8988T (cell line): ENCODE measurements at regions not wholly inside any gene's neighbourhood (a gene's known extent, or its start where the extent isn't known, plus 50 kb on each side); places are given as distances from the start of the nearest gene placed in this dataset.

Source experiments
- DNase-seq: peaks from one replicate; pipeline ENCODE4 v3.0.0; 2011

- DNase-seq: peak; percentile 23
These were observed 358.3 kb downstream of the KLF5 start for GRCh38 chr13:73417012-73417615.

- no peak for DNase-seq
These were observed 357.3 kb downstream of the KLF5 start for GRCh38 chr13:73416093-73416492.

GRCh38 chr13:73413656-73414055 lies 354.9 kb downstream of the KLF5 start:
- no peak for DNase-seq

- DNase-seq: no peak
These were observed 354.1 kb downstream of the KLF5 start for GRCh38 chr13:73412933-73413332.

GRCh38 chr13:73411067-73411809 lies 352.4 kb downstream of the KLF5 start:
- no peak for DNase-seq

GRCh38 chr13:73406454-73406853 lies 347.6 kb downstream of the KLF5 start:
- no peak for DNase-seq

GRCh38 chr13:73404581-73404980 lies 345.8 kb downstream of the KLF5 start:
- no peak for DNase-seq

GRCh38 chr13:73403355-73404120 lies 344.7 kb downstream of the KLF5 start:
- DNase-seq: no peak

GRCh38 chr13:73401769-73402168 lies 343.0 kb downstream of the KLF5 start:
- no peak for DNase-seq

- DNase-seq: no peak
These were observed 340.8 kb downstream of the KLF5 start for GRCh38 chr13:73399347-73400216.

GRCh38 chr13:73397496-73398305 lies 338.9 kb downstream of the KLF5 start:
- no peak for DNase-seq

GRCh38 chr13:73394066-73394465 lies 335.3 kb downstream of the KLF5 start:
- no peak for DNase-seq

- no peak for DNase-seq
These were observed 331.3 kb downstream of the KLF5 start for GRCh38 chr13:73390100-73390499.

GRCh38 chr13:73388586-73388985 lies 329.8 kb downstream of the KLF5 start:
- no peak for DNase-seq

GRCh38 chr13:73387318-73387717 lies 328.5 kb downstream of the KLF5 start:
- no peak for DNase-seq

GRCh38 chr13:73385848-73386247 lies 327.0 kb downstream of the KLF5 start:
- no peak for DNase-seq

- no peak for DNase-seq
These were observed 314.1 kb downstream of the KLF5 start for GRCh38 chr13:73372666-73373627.

- DNase-seq: no peak
These were observed 311.3 kb downstream of the KLF5 start for GRCh38 chr13:73370066-73370465.

- no peak for DNase-seq
These were observed 310.3 kb downstream of the KLF5 start for GRCh38 chr13:73369095-73369494.

GRCh38 chr13:73368608-73369007 lies 309.8 kb downstream of the KLF5 start:
- no peak for DNase-seq

- no peak for DNase-seq
These were observed 309.1 kb downstream of the KLF5 start for GRCh38 chr13:73367886-73368285.
